ENCODE measurements at regions not wholly inside any gene's neighbourhood (a gene's known extent, or its start where the extent isn't known, plus 50 kb on each side); places are given as distances from the start of the nearest gene placed in this dataset.
A peak's percentile ranks its signal among the peaks of the same experiment; 100 is the strongest.
"Not testable (repeated sequence)": the region's sequence is repeated elsewhere in the genome, so short reads cannot be mapped to it uniquely, and the experiment has no call there.

- peak; percentile 78 for ATAC-seq
- CTCF ChIA-PET; H3K27ac Mint-ChIP-seq; H3K9me3 Mint-ChIP-seq; intact Hi-C loops (cut with micrococcal nuclease); H3K4me3 ChIP-seq (ENCODE audit: low read length); DNase-seq; H3K4me3 Mint-ChIP-seq; H3K27ac ChIP-seq (ENCODE audit: low read depth, low read length); POLR2A ChIA-PET; H3K4me1 Mint-ChIP-seq; H3K9me3 ChIP-seq (ENCODE audit: control insufficient read depth in 2 of 3, low read length in 3 of 3); H3K4me1 ChIP-seq (ENCODE audit: control insufficient read depth in 2 of 2, insufficient read depth in 2 of 2, low read length in 2 of 2); H3K27me3 Mint-ChIP-seq; H3K36me3 Mint-ChIP-seq; H3K27me3 ChIP-seq (ENCODE audit: control insufficient read depth in 2 of 2, insufficient read depth in 2 of 2, low read length in 2 of 2); H3K36me3 ChIP-seq (ENCODE audit: control insufficient read depth in 2 of 3, insufficient read depth in 3 of 3, low read length in 3 of 3): not testable (repeated sequence)
These were observed 307.2 kb upstream of the NOTCH2NLA start for GRCh38 chr1:146536028-146536427.

GRCh38 chr1:146535575-146535974, 306.8 kb upstream of the NOTCH2NLA start:
- H3K9me3 ChIP-seq (ENCODE audit: control insufficient read depth in 2 of 3, low read length in 3 of 3); DNase-seq; H3K36me3 Mint-ChIP-seq; H3K27ac Mint-ChIP-seq; POLR2A ChIA-PET; H3K27ac ChIP-seq (ENCODE audit: low read depth, low read length); ATAC-seq; H3K4me1 Mint-ChIP-seq; intact Hi-C loops (cut with micrococcal nuclease); H3K36me3 ChIP-seq (ENCODE audit: control insufficient read depth in 2 of 3, insufficient read depth in 3 of 3, low read length in 3 of 3); H3K27me3 Mint-ChIP-seq; H3K9me3 Mint-ChIP-seq; H3K4me1 ChIP-seq (ENCODE audit: control insufficient read depth in 2 of 2, insufficient read depth in 2 of 2, low read length in 2 of 2); H3K4me3 Mint-ChIP-seq; H3K4me3 ChIP-seq (ENCODE audit: low read length); H3K27me3 ChIP-seq (ENCODE audit: control insufficient read depth in 2 of 2, insufficient read depth in 2 of 2, low read length in 2 of 2); CTCF ChIA-PET: not testable (repeated sequence)

GRCh38 chr1:146530958-146531357, 302.1 kb upstream of the NOTCH2NLA start:
- DNase-seq; H3K9me3 ChIP-seq (ENCODE audit: control insufficient read depth in 2 of 3, low read length in 3 of 3); H3K4me3 ChIP-seq (ENCODE audit: low read length); H3K4me1 Mint-ChIP-seq; H3K36me3 ChIP-seq (ENCODE audit: control insufficient read depth in 2 of 3, insufficient read depth in 3 of 3, low read length in 3 of 3); H3K27ac ChIP-seq (ENCODE audit: low read depth, low read length); H3K27me3 ChIP-seq (ENCODE audit: control insufficient read depth in 2 of 2, insufficient read depth in 2 of 2, low read length in 2 of 2); CTCF ChIA-PET; ATAC-seq; H3K4me3 Mint-ChIP-seq; H3K4me1 ChIP-seq (ENCODE audit: control insufficient read depth in 2 of 2, insufficient read depth in 2 of 2, low read length in 2 of 2); H3K36me3 Mint-ChIP-seq; H3K9me3 Mint-ChIP-seq; H3K27me3 Mint-ChIP-seq; intact Hi-C loops (cut with micrococcal nuclease); POLR2A ChIA-PET; H3K27ac Mint-ChIP-seq: not testable (repeated sequence)

GRCh38 chr1:146522812-146523211, 294.0 kb upstream of the NOTCH2NLA start:
- H3K36me3 Mint-ChIP-seq; H3K9me3 ChIP-seq (ENCODE audit: control insufficient read depth in 2 of 3, low read length in 3 of 3); H3K36me3 ChIP-seq (ENCODE audit: control insufficient read depth in 2 of 3, insufficient read depth in 3 of 3, low read length in 3 of 3); H3K4me3 Mint-ChIP-seq; H3K9me3 Mint-ChIP-seq; intact Hi-C loops (cut with micrococcal nuclease); H3K4me1 ChIP-seq (ENCODE audit: control insufficient read depth in 2 of 2, insufficient read depth in 2 of 2, low read length in 2 of 2); H3K27me3 Mint-ChIP-seq; DNase-seq; H3K27ac ChIP-seq (ENCODE audit: low read depth, low read length); H3K27ac Mint-ChIP-seq; CTCF ChIA-PET; ATAC-seq; H3K4me1 Mint-ChIP-seq; POLR2A ChIA-PET; H3K4me3 ChIP-seq (ENCODE audit: low read length); H3K27me3 ChIP-seq (ENCODE audit: control insufficient read depth in 2 of 2, insufficient read depth in 2 of 2, low read length in 2 of 2): not testable (repeated sequence)

- H3K4me3 ChIP-seq (ENCODE audit: low read length); H3K4me1 ChIP-seq (ENCODE audit: control insufficient read depth in 2 of 2, insufficient read depth in 2 of 2, low read length in 2 of 2); intact Hi-C loops (cut with micrococcal nuclease); H3K36me3 ChIP-seq (ENCODE audit: control insufficient read depth in 2 of 3, insufficient read depth in 3 of 3, low read length in 3 of 3); POLR2A ChIA-PET; H3K27me3 ChIP-seq (ENCODE audit: control insufficient read depth in 2 of 2, insufficient read depth in 2 of 2, low read length in 2 of 2); H3K27me3 Mint-ChIP-seq; ATAC-seq; DNase-seq; H3K9me3 ChIP-seq (ENCODE audit: control insufficient read depth in 2 of 3, low read length in 3 of 3); H3K4me1 Mint-ChIP-seq; H3K9me3 Mint-ChIP-seq; CTCF ChIA-PET; H3K27ac Mint-ChIP-seq; H3K36me3 Mint-ChIP-seq; H3K27ac ChIP-seq (ENCODE audit: low read depth, low read length); H3K4me3 Mint-ChIP-seq: not testable (repeated sequence)
These were observed 293.5 kb upstream of the NOTCH2NLA start for GRCh38 chr1:146522345-146522744.

- H3K27ac Mint-ChIP-seq; H3K36me3 ChIP-seq (ENCODE audit: control insufficient read depth in 2 of 3, insufficient read depth in 3 of 3, low read length in 3 of 3); DNase-seq; H3K27ac ChIP-seq (ENCODE audit: low read depth, low read length); H3K4me1 Mint-ChIP-seq; H3K4me3 ChIP-seq (ENCODE audit: low read length); H3K27me3 Mint-ChIP-seq; POLR2A ChIA-PET; H3K9me3 Mint-ChIP-seq; intact Hi-C loops (cut with micrococcal nuclease); H3K4me3 Mint-ChIP-seq; H3K4me1 ChIP-seq (ENCODE audit: control insufficient read depth in 2 of 2, insufficient read depth in 2 of 2, low read length in 2 of 2); ATAC-seq; CTCF ChIA-PET; H3K27me3 ChIP-seq (ENCODE audit: control insufficient read depth in 2 of 2, insufficient read depth in 2 of 2, low read length in 2 of 2); H3K9me3 ChIP-seq (ENCODE audit: control insufficient read depth in 2 of 3, low read length in 3 of 3); H3K36me3 Mint-ChIP-seq: not testable (repeated sequence)
These were observed 293.0 kb upstream of the NOTCH2NLA start for GRCh38 chr1:146521804-146522203.

GRCh38 chr1:146513754-146514153, 284.9 kb upstream of the NOTCH2NLA start:
- H3K4me3 Mint-ChIP-seq; CTCF ChIA-PET; DNase-seq; H3K9me3 Mint-ChIP-seq; POLR2A ChIA-PET; intact Hi-C loops (cut with micrococcal nuclease); H3K27ac ChIP-seq (ENCODE audit: low read depth, low read length); H3K36me3 Mint-ChIP-seq; H3K4me1 Mint-ChIP-seq; ATAC-seq; H3K27me3 Mint-ChIP-seq; H3K36me3 ChIP-seq (ENCODE audit: control insufficient read depth in 2 of 3, insufficient read depth in 3 of 3, low read length in 3 of 3); H3K27ac Mint-ChIP-seq; H3K4me3 ChIP-seq (ENCODE audit: low read length); H3K27me3 ChIP-seq (ENCODE audit: control insufficient read depth in 2 of 2, insufficient read depth in 2 of 2, low read length in 2 of 2); H3K4me1 ChIP-seq (ENCODE audit: control insufficient read depth in 2 of 2, insufficient read depth in 2 of 2, low read length in 2 of 2); H3K9me3 ChIP-seq (ENCODE audit: control insufficient read depth in 2 of 3, low read length in 3 of 3): not testable (repeated sequence)
